ENCODE measurements at regions not wholly inside any gene's neighbourhood (a gene's known extent, or its start where the extent isn't known, plus 50 kb on each side); places are given as distances from the start of the nearest gene placed in this dataset.

- no peak for TF ChIP-seq POLR2AphosphoS5 (IDR thresholded peaks at IDR 0.05; ENCODE audit: low read depth, low read length)
- no peak for TF ChIP-seq TCF7L2 (IDR thresholded peaks at IDR 0.05; ENCODE audit: low read depth, low read length)
- TF ChIP-seq CTCF (IDR thresholded peaks at IDR 0.05), result no peak
- TF ChIP-seq SIN3A (IDR thresholded peaks at IDR 0.05; ENCODE audit: borderline replicate concordance, insufficient read depth, low read depth, low read length), result no peak
- TF ChIP-seq REST (IDR thresholded peaks at IDR 0.05; ENCODE audit: insufficient read depth in 1 of 2, low read depth in 2 of 2, low read length in 1 of 2), result no peak
- H3K4me1 ChIP-seq (ENCODE audit: control insufficient read depth, insufficient read depth, low read length), result no peaks in the 10 kb centered on the region
- no peak overlapping the region for H3K27ac ChIP-seq (ENCODE audit: low read length)
- in situ Hi-C loops (cut with HindIII; ENCODE audit: low pct_unique_long_range_greater_than_20kb, low sequenced_read_pairs) (no loop called here), intact Hi-C loops (cut with micrococcal nuclease; ENCODE audit: unreplicated experiment) (no loop called here)
- BruUV-seq (replicated peaks), result no TSS peak
- H3K27me3 ChIP-seq (ENCODE audit: control insufficient read depth, insufficient read depth, low read length), result no peaks in the 10 kb centered on the region
- no peaks in the 10 kb centered on the region for H3K36me3 ChIP-seq (ENCODE audit: control insufficient read depth, insufficient read depth, low read length)
- H3K4me3 ChIP-seq (ENCODE audit: low read depth in 2 of 2, low read length in 2 of 2), result no peak overlapping the region
- DNase-seq (ENCODE audit: low read depth, low spot score) (no peak), ATAC-seq (no peak)
- no peaks in the 10 kb centered on the region for H3K9me3 ChIP-seq (ENCODE audit: control insufficient read depth, insufficient read depth, low read depth, low read length)
- ChIA-PET POLR2A (no interaction called here), CTCF (no interaction called here)
Measured at GRCh38 chr1:4032571-4032970, 132.5 kb upstream of the C1orf174 start.

- H3K27me3 ChIP-seq (ENCODE audit: control insufficient read depth, insufficient read depth, low read length), result no peaks in the 10 kb centered on the region
- intact Hi-C loops (cut with micrococcal nuclease; ENCODE audit: unreplicated experiment) (no loop called here), in situ Hi-C loops (cut with HindIII; ENCODE audit: low pct_unique_long_range_greater_than_20kb, low sequenced_read_pairs) (no loop called here)
- H3K36me3 ChIP-seq (ENCODE audit: control insufficient read depth, insufficient read depth, low read length), result no peaks in the 10 kb centered on the region
- TF ChIP-seq CTCF (IDR thresholded peaks at IDR 0.05) (no peak), REST (IDR thresholded peaks at IDR 0.05; ENCODE audit: insufficient read depth in 1 of 2, low read depth in 2 of 2, low read length in 1 of 2) (no peak), TCF7L2 (IDR thresholded peaks at IDR 0.05; ENCODE audit: low read depth, low read length) (no peak), SIN3A (IDR thresholded peaks at IDR 0.05; ENCODE audit: borderline replicate concordance, insufficient read depth, low read depth, low read length) (no peak), POLR2AphosphoS5 (IDR thresholded peaks at IDR 0.05; ENCODE audit: low read depth, low read length) (no peak)
- H3K4me1 ChIP-seq (ENCODE audit: control insufficient read depth, insufficient read depth, low read length), result no peaks in the 10 kb centered on the region
- no peaks in the 10 kb centered on the region for H3K9me3 ChIP-seq (ENCODE audit: control insufficient read depth, insufficient read depth, low read depth, low read length)
- ChIA-PET CTCF (no interaction called here), POLR2A (no interaction called here)
- no TSS peak for BruUV-seq (replicated peaks)
- H3K27ac ChIP-seq (ENCODE audit: low read length), result no peak overlapping the region
- ATAC-seq, result no peak
- no peak overlapping the region for H3K4me3 ChIP-seq (ENCODE audit: low read depth in 2 of 2, low read length in 2 of 2)
- DNase-seq (ENCODE audit: low read depth, low spot score), result no peak
Measured at GRCh38 chr1:4033129-4033676, 133.1 kb upstream of the C1orf174 start.

Measured in Panc1 (cell line).